ENCODE measurements at regions not wholly inside any gene's neighbourhood (a gene's known extent, or its start where the extent isn't known, plus 50 kb on each side); places are given as distances from the start of the nearest gene placed in this dataset.

DNA sequence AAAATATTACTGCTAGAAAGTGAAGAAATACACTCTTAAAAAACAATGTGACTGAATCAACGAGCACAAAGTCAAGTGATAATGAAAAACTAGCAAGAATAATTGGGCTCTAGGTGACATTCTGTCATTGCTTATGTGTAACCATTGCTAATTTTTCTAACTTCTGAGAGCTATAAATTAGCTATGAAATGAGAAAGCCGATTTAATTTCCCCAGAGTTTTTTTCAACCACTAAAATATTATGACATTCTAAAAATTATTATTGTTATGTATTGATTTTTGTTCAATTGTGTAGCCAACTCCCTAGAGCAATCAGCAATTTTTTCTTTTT, 458.6 kb upstream of the ATXN8OS start:
- ATAC-seq, result no peak
- H3K4me1 ChIP-seq, result no peaks in the 10 kb centered on the region
- intact Hi-C loops (cut with DNase I), result no loop called here

DNA sequence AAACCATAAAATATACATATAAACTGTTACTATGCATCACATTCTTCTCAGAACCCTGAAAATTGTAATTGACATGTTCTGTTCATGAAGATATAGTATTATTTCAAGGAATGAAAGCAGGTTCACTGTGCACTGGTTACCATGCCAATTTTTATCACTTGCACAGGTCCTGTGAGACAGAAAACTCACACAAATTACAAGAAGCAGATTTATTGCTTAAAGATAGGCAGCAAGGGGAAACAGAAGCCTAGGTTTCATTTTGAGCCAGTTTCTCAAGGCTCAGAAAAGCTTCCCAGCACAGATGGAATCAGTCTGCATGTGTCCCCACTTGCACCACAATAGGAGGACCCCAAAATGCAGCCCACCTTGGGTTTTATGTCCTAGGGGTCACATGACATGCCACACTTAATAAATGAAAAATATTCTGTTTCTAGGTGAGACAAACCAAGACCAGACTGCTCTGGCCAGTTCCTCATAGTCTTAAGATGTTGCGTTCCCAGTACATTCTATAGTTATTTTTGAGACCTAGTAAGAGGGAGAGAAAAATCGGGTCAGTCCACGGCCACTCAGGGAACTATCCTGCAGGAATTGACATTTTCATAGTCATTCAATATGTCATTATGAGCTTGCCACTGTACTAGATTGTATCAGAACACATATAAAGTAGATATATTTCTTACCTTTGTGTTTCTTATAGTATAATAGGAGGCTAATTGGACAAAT, 459.1 kb upstream of the ATXN8OS start:
- ATAC-seq, result no peak

More for the DNA sequence above, 458.6 kb upstream of the ATXN8OS start:
- TF ChIP-seq, protein P1, sequence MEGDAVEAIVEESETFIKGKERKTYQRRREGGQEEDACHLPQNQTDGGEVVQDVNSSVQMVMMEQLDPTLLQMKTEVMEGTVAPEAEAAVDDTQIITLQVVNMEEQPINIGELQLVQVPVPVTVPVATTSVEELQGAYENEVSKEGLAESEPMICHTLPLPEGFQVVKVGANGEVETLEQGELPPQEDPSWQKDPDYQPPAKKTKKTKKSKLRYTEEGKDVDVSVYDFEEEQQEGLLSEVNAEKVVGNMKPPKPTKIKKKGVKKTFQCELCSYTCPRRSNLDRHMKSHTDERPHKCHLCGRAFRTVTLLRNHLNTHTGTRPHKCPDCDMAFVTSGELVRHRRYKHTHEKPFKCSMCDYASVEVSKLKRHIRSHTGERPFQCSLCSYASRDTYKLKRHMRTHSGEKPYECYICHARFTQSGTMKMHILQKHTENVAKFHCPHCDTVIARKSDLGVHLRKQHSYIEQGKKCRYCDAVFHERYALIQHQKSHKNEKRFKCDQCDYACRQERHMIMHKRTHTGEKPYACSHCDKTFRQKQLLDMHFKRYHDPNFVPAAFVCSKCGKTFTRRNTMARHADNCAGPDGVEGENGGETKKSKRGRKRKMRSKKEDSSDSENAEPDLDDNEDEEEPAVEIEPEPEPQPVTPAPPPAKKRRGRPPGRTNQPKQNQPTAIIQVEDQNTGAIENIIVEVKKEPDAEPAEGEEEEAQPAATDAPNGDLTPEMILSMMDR (IDR thresholded peaks at IDR 0.05), result no peak
- peaks cover 6% of the 10 kb centered on the region for H3K9me3 ChIP-seq
- H3K4me3 ChIP-seq, result no peak overlapping the region
- no peaks in the 10 kb centered on the region for H3K27me3 ChIP-seq (ENCODE audit: low read depth)
- H3K27ac ChIP-seq, result no peak overlapping the region
- DNase-seq, result no peak
- no peaks in the 10 kb centered on the region for H3K36me3 ChIP-seq

DNA sequence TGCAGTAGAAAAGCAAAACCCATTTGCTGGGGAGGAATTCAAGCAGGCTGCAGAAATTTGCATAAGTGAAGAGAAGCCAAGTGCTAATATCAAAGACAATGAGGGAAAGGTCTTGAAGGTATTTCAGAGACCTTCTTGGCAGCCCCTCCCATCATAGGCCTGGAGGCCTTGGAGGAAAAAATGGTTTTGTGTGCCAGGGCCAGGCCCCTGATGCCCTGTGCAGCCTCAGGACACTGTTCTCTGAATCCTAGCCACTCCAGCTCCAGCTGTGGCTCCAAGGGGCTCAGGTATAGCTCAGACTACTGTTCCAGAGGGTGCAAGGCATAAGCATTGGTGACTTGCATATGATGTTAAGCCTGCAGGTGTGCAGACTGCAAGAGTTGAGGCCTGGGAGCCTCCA, 463.2 kb upstream of the ATXN8OS start:
- ATAC-seq (no peak), DNase-seq (no peak)
- intact Hi-C loops (cut with DNase I), result no loop called here
- Histone ChIP-seq H3K9me3 (peaks cover 7% of the 10 kb centered on the region), H3K27ac (no peak overlapping the region), H3K36me3 (no peaks in the 10 kb centered on the region), H3K4me3 (no peak overlapping the region), H3K4me1 (no peaks in the 10 kb centered on the region), H3K27me3 (ENCODE audit: low read depth) (no peaks in the 10 kb centered on the region)
- TF ChIP-seq, protein P1 (IDR thresholded peaks at IDR 0.05), result no peak

More for the DNA sequence above, 459.1 kb upstream of the ATXN8OS start:
- Histone ChIP-seq H3K4me1 (no peaks in the 10 kb centered on the region), H3K27ac (no peak overlapping the region), H3K27me3 (ENCODE audit: low read depth) (no peaks in the 10 kb centered on the region), H3K9me3 (peaks cover 7% of the 10 kb centered on the region), H3K4me3 (no peak overlapping the region), H3K36me3 (no peaks in the 10 kb centered on the region)
- intact Hi-C loops (cut with DNase I), result no loop called here
- TF ChIP-seq, protein P1 (IDR thresholded peaks at IDR 0.05), result no peak
- no peak for DNase-seq

DNA sequence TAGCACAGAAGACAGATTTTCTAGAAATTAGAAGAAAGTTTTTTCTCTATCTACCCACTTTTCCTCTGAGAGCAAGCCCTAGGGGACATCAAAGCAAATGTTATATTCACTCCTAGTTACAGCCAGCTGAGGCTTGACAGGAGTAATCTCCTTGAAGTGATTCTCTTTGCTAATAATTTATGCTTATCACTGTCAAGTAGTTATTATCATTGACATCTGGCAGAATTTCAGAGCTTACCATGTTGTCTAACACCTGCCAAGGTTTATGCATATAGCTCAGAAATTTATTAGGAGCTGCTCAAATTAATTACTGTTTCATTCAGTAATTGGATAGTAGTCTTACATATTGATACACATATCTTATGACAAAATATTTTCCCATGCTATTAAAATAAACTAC, 465.9 kb upstream of the ATXN8OS start:
- Histone ChIP-seq H3K4me1 (no peaks in the 10 kb centered on the region), H3K27ac (no peak overlapping the region), H3K36me3 (no peaks in the 10 kb centered on the region), H3K4me3 (no peak overlapping the region), H3K27me3 (ENCODE audit: low read depth) (no peaks in the 10 kb centered on the region), H3K9me3 (peaks cover 7% of the 10 kb centered on the region)
- TF ChIP-seq, protein P1 (IDR thresholded peaks at IDR 0.05), result no peak
- intact Hi-C loops (cut with DNase I), result no loop called here
- no peak for DNase-seq
- ATAC-seq, result no peak

DNA sequence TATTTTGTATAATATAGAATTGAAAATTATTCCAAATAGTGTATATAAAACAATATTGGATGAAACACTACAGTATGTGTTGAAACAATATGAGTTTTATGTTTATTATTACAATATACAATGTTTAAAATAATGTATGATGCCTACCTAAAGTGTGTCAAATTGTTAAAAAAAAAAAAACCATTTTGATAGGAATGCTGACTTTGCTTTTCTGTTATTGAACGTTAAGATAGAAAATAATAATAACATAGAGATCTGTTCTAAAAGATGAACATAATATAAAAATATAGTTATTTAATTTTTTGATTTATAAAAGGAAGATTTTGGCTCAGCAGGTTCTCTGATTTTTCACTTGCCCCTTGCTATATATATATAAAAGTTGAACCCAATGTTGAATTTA, 474.6 kb upstream of the ATXN8OS start:
- intact Hi-C loops (cut with DNase I), result no loop called here
- DNase-seq (no peak), ATAC-seq (no peak)
- Histone ChIP-seq H3K4me3 (no peak overlapping the region), H3K9me3 (no peaks in the 10 kb centered on the region), H3K36me3 (no peaks in the 10 kb centered on the region), H3K27ac (no peak overlapping the region), H3K27me3 (ENCODE audit: low read depth) (no peaks in the 10 kb centered on the region), H3K4me1 (no peaks in the 10 kb centered on the region)
- TF ChIP-seq, protein P1 (IDR thresholded peaks at IDR 0.05), result no peak

All from lower lobe of right lung (tissue), 2 donors.